ENCODE measurements at regions not wholly inside any gene's neighbourhood (a gene's known extent, or its start where the extent isn't known, plus 50 kb on each side); places are given as distances from the start of the nearest gene placed in this dataset.

GRCh38 chr5:158461240-158461854 lies 602.4 kb upstream of the CLINT1 start:
- H3K9me3 Mint-ChIP-seq, result peaks cover 0 to 5% (median 0%) of the 10 kb centered on the region in 7 donors
- H3K4me1 Mint-ChIP-seq, result peaks cover 0 to 3% (median 1%) of the 10 kb centered on the region in 4 donors

DNA sequence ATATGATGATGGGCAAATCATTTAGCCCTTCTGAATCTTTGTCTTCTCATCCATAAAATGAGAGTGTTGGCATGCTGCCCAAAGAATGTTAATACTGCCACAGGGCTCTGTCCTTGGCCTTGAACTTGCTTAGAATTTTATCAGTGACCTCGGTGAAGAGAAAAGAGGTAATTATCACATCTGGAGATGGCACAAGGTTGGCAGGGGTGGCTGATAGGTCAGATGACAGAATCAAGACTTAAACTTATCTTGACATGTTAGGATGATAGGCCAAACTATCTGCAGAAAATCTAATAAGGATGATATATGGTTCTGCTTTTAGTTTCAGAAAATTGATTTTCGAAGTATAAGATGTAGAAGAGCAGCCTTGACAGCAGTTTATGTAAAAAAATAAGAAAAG lies 599.1 kb upstream of the CLINT1 start:
- Mint-ChIP-seq H3K9me3 (peaks cover 0 to 5% (median 0%) of the 10 kb centered on the region in 7 donors), H3K27me3 (no peaks in the 10 kb centered on the region), H3K27ac (no peak overlapping the region), H3K4me1 (no peaks in the 10 kb centered on the region), H3K36me3 (no peaks in the 10 kb centered on the region), H3K4me3 (no peak overlapping the region)
- no peak overlapping the region for H3K4me3 ChIP-seq (ENCODE audit: low read depth, low read length)
- H3K27ac ChIP-seq (ENCODE audit: insufficient read depth, low read length, poor library complexity, severe bottlenecking), result no peak overlapping the region
- DNase-seq (no peak), ATAC-seq (ENCODE audit: low read depth in 2 of 2) (no peak)
- H3K4me1 ChIP-seq (ENCODE audit: control insufficient read depth, insufficient read depth, low read length, poor library complexity, severe bottlenecking), result no peaks in the 10 kb centered on the region
- H3K27me3 ChIP-seq (ENCODE audit: control insufficient read depth, insufficient read depth, low read length), result no peaks in the 10 kb centered on the region
- no peaks in the 10 kb centered on the region for H3K36me3 ChIP-seq (ENCODE audit: control insufficient read depth, insufficient read depth, low read length)
- H3K9me3 ChIP-seq (ENCODE audit: control insufficient read depth in 2 of 2, low read length in 2 of 2), result no peaks in the 10 kb centered on the region

More at GRCh38 chr5:158461240-158461854, 602.4 kb upstream of the CLINT1 start:
- DNase-seq (no peak), ATAC-seq (ENCODE audit: low read depth in 2 of 2) (no peak)
- no peak overlapping the region for H3K27ac Mint-ChIP-seq
- H3K4me3 Mint-ChIP-seq, result no peak overlapping the region
- no peak overlapping the region for H3K27ac ChIP-seq (ENCODE audit: insufficient read depth, low read length, poor library complexity, severe bottlenecking)
- H3K4me3 ChIP-seq (ENCODE audit: low read depth, low read length), result no peak overlapping the region
- no peaks in the 10 kb centered on the region for H3K4me1 ChIP-seq (ENCODE audit: control insufficient read depth, insufficient read depth, low read length, poor library complexity, severe bottlenecking)
- H3K36me3 ChIP-seq (ENCODE audit: control insufficient read depth, insufficient read depth, low read length), result no peaks in the 10 kb centered on the region
- no peaks in the 10 kb centered on the region for H3K9me3 ChIP-seq (ENCODE audit: control insufficient read depth in 2 of 2, low read length in 2 of 2)
- H3K27me3 ChIP-seq (ENCODE audit: control insufficient read depth, insufficient read depth, low read length), result no peaks in the 10 kb centered on the region
- no peaks in the 10 kb centered on the region for H3K36me3 Mint-ChIP-seq
- no peaks in the 10 kb centered on the region for H3K27me3 Mint-ChIP-seq

DNA sequence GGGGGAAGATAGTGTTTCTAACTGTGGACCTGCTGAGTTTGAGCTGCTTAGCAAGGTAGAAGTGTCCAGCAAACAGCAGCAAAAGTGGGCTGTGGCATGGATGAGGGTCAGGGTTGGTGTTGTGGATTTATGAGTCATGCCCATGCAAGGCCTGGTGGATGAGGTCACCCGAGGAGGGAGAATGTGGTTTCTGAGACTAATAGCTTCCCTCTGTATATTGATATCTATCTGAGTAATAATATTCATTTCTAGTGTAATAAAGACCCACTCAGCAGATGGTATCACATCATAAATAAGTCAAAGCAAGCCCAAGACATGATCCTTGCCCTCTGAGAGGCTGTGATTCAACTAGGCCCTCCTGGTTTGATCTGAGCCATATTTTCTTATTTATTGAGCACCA lies 597.8 kb upstream of the CLINT1 start:
- H3K27ac ChIP-seq (ENCODE audit: insufficient read depth, low read length, poor library complexity, severe bottlenecking), result no peak overlapping the region

GRCh38 chr5:158456241-158456640 lies 597.3 kb upstream of the CLINT1 start:
- no peaks in the 10 kb centered on the region for H3K27me3 ChIP-seq (ENCODE audit: control insufficient read depth, insufficient read depth, low read length)
- H3K4me1 Mint-ChIP-seq, result no peaks in the 10 kb centered on the region
- H3K36me3 ChIP-seq (ENCODE audit: control insufficient read depth, insufficient read depth, low read length), result no peaks in the 10 kb centered on the region
- no peak for DNase-seq
- peaks cover 4% of the 10 kb centered on the region for H3K27me3 Mint-ChIP-seq
- no peaks in the 10 kb centered on the region for H3K4me1 ChIP-seq (ENCODE audit: control insufficient read depth, insufficient read depth, low read length, poor library complexity, severe bottlenecking)
- no peak overlapping the region for H3K27ac Mint-ChIP-seq
- ATAC-seq (ENCODE audit: low read depth in 2 of 2), result no peak
- H3K4me3 ChIP-seq (ENCODE audit: low read depth, low read length), result no peak overlapping the region
- peaks cover 0 to 3% (median 0%) of the 10 kb centered on the region in 7 donors for H3K9me3 Mint-ChIP-seq
- no peaks in the 10 kb centered on the region for H3K36me3 Mint-ChIP-seq
- H3K9me3 ChIP-seq (ENCODE audit: control insufficient read depth in 2 of 2, low read length in 2 of 2), result no peaks in the 10 kb centered on the region
- H3K4me3 Mint-ChIP-seq, result no peak overlapping the region
- H3K27ac ChIP-seq (ENCODE audit: insufficient read depth, low read length, poor library complexity, severe bottlenecking), result no peak overlapping the region

More for the DNA sequence above, 597.8 kb upstream of the CLINT1 start:
- no peak overlapping the region for H3K4me3 Mint-ChIP-seq
- Histone ChIP-seq H3K27me3 (ENCODE audit: control insufficient read depth, insufficient read depth, low read length) (no peaks in the 10 kb centered on the region), H3K9me3 (ENCODE audit: control insufficient read depth in 2 of 2, low read length in 2 of 2) (no peaks in the 10 kb centered on the region), H3K4me3 (ENCODE audit: low read depth, low read length) (no peak overlapping the region), H3K4me1 (ENCODE audit: control insufficient read depth, insufficient read depth, low read length, poor library complexity, severe bottlenecking) (no peaks in the 10 kb centered on the region), H3K36me3 (ENCODE audit: control insufficient read depth, insufficient read depth, low read length) (no peaks in the 10 kb centered on the region)
- DNase-seq, result no peak
- H3K9me3 Mint-ChIP-seq, result peaks cover 0 to 3% (median 0%) of the 10 kb centered on the region in 7 donors
- ATAC-seq (ENCODE audit: low read depth in 2 of 2), result no peak
- peak overlapping the region in 1 of 3 donors; percentile 8 for H3K27ac Mint-ChIP-seq
- peaks cover 4% of the 10 kb centered on the region for H3K27me3 Mint-ChIP-seq
- H3K4me1 Mint-ChIP-seq, result no peaks in the 10 kb centered on the region
- H3K36me3 Mint-ChIP-seq, result no peaks in the 10 kb centered on the region

GRCh38 chr5:158451993-158452672 lies 593.2 kb upstream of the CLINT1 start:
- Histone ChIP-seq H3K4me1 (ENCODE audit: control insufficient read depth, insufficient read depth, low read length, poor library complexity, severe bottlenecking) (no peaks in the 10 kb centered on the region), H3K4me3 (ENCODE audit: low read depth, low read length) (no peak overlapping the region), H3K27ac (ENCODE audit: insufficient read depth, low read length, poor library complexity, severe bottlenecking) (no peak overlapping the region), H3K27me3 (ENCODE audit: control insufficient read depth, insufficient read depth, low read length) (no peaks in the 10 kb centered on the region), H3K9me3 (ENCODE audit: control insufficient read depth in 2 of 2, low read length in 2 of 2) (no peaks in the 10 kb centered on the region), H3K36me3 (ENCODE audit: control insufficient read depth, insufficient read depth, low read length) (no peaks in the 10 kb centered on the region)
- ATAC-seq (ENCODE audit: low read depth in 2 of 2) (no peak), DNase-seq (no peak)
- Mint-ChIP-seq H3K27ac (no peak overlapping the region), H3K9me3 (peaks cover 0 to 5% (median 0%) of the 10 kb centered on the region in 7 donors), H3K4me3 (no peak overlapping the region), H3K4me1 (no peaks in the 10 kb centered on the region), H3K36me3 (no peaks in the 10 kb centered on the region), H3K27me3 (peaks cover 4% of the 10 kb centered on the region)

- H3K36me3 Mint-ChIP-seq, result no peaks in the 10 kb centered on the region
- peaks cover 0 to 4% (median 0%) of the 10 kb centered on the region in 7 donors for H3K9me3 Mint-ChIP-seq
- Histone ChIP-seq H3K27ac (ENCODE audit: insufficient read depth, low read length, poor library complexity, severe bottlenecking) (no peak overlapping the region), H3K9me3 (ENCODE audit: control insufficient read depth in 2 of 2, low read length in 2 of 2) (no peaks in the 10 kb centered on the region), H3K4me1 (ENCODE audit: control insufficient read depth, insufficient read depth, low read length, poor library complexity, severe bottlenecking) (no peaks in the 10 kb centered on the region), H3K27me3 (ENCODE audit: control insufficient read depth, insufficient read depth, low read length) (no peaks in the 10 kb centered on the region), H3K36me3 (ENCODE audit: control insufficient read depth, insufficient read depth, low read length) (no peaks in the 10 kb centered on the region), H3K4me3 (ENCODE audit: low read depth, low read length) (no peak overlapping the region)
- no peak overlapping the region for H3K27ac Mint-ChIP-seq
- ATAC-seq (ENCODE audit: low read depth in 2 of 2) (no peak), DNase-seq (no peak)
- H3K4me1 Mint-ChIP-seq, result no peaks in the 10 kb centered on the region
- H3K4me3 Mint-ChIP-seq, result no peak overlapping the region
- H3K27me3 Mint-ChIP-seq, result peaks cover 4% of the 10 kb centered on the region
These were observed 592.5 kb upstream of the CLINT1 start for GRCh38 chr5:158451203-158451992.

- no peak overlapping the region for H3K27ac Mint-ChIP-seq
- ATAC-seq (ENCODE audit: low read depth in 2 of 2), result no peak
- H3K36me3 Mint-ChIP-seq, result no peaks in the 10 kb centered on the region
- no peaks in the 10 kb centered on the region for H3K4me1 Mint-ChIP-seq
- Histone ChIP-seq H3K27me3 (ENCODE audit: control insufficient read depth, insufficient read depth, low read length) (no peaks in the 10 kb centered on the region), H3K9me3 (ENCODE audit: control insufficient read depth in 2 of 2, low read length in 2 of 2) (no peaks in the 10 kb centered on the region), H3K4me3 (ENCODE audit: low read depth, low read length) (no peak overlapping the region), H3K36me3 (ENCODE audit: control insufficient read depth, insufficient read depth, low read length) (no peaks in the 10 kb centered on the region), H3K4me1 (ENCODE audit: control insufficient read depth, insufficient read depth, low read length, poor library complexity, severe bottlenecking) (no peaks in the 10 kb centered on the region), H3K27ac (ENCODE audit: insufficient read depth, low read length, poor library complexity, severe bottlenecking) (no peak overlapping the region)
- DNase-seq, result no peak
- peaks cover 4% of the 10 kb centered on the region for H3K27me3 Mint-ChIP-seq
- no peak overlapping the region for H3K4me3 Mint-ChIP-seq
- peaks cover 0 to 8% (median 1%) of the 10 kb centered on the region in 7 donors for H3K9me3 Mint-ChIP-seq
These were observed 591.8 kb upstream of the CLINT1 start for GRCh38 chr5:158450751-158451171.

Data from CD4-positive, CD25-positive, alpha-beta regulatory T cell (primary cell).